Spleen (tissue), 7 donors: ENCODE measurements at regions not wholly inside any gene's neighbourhood (a gene's known extent, or its start where the extent isn't known, plus 50 kb on each side); places are given as distances from the start of the nearest gene placed in this dataset.

Source experiments
- POLR2AphosphoS5 ChIP-seq, 3 donors: sonication (generic); formaldehyde crosslinking; IDR thresholded peaks; one replicate each; pipeline ENCODE4 v1.5.1; 2017; ENCODE audit warnings: antibody characterized with exemption in 3 of 3
- TF ChIP-seq, protein P1 (sequence below), 11 experiments: fragments of 200-600 bp in 7 of 11; fragments of 450-650 bp in 4 of 11; sonication (generic) in 4 of 11; IDR thresholded peaks in 8 of 11; conservative IDR thresholded peaks in 3 of 11; 1 replicate in 7 of 11; 2 replicates in 4 of 11; pipeline versions ENCODE4 v1.4.0 to v1.8.0; 2016 to 2021; ENCODE audit warnings: antibody characterized with exemption in 11 of 11, inconsistent platforms in 4 of 11, mild to moderate bottlenecking in 1 of 11
- donor health status: DM: no; HTN: no; CAD: no; lungs with moderate emphysema.
- donor health status: DM: no; HTN: no; CAD: no.
- donor health status: DM: no; HTN: no; CAD: no.

DNA sequence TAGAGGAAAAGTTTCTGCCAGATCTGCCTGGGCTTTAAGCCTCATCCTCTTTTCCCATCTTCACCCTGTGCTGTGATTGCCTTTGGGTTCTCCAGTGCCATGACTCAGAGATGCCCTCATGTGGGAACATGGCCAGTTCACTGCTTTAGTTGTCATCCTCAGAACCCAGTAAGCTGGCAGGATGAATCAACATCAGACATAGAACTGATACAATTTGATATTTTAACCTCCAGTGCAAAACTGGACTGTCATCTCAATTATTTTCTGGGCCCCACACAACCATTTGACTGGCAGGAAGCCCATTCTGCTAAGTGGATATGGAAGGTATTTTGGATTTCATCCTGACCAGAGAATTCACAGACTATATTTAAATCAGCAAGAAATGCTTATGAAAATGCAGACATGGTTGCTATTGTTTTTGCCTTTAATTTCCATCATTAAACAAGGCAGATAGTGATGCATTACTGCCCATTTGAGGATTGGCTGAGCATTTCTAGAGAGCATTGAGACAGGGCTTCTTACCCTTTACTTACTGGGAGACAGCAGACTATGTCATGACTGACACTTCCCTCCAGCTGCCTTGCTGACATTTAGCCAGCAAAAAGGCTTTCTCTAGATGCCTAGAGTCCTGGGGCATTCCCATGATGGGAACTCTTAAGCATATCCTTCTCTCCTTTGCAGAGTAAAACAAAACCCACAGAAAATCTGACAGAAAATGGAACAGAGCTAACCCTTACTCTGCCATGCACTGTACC is 327.1 kb upstream of the MTNR1B start:
- TF ChIP-seq, protein P1, sequence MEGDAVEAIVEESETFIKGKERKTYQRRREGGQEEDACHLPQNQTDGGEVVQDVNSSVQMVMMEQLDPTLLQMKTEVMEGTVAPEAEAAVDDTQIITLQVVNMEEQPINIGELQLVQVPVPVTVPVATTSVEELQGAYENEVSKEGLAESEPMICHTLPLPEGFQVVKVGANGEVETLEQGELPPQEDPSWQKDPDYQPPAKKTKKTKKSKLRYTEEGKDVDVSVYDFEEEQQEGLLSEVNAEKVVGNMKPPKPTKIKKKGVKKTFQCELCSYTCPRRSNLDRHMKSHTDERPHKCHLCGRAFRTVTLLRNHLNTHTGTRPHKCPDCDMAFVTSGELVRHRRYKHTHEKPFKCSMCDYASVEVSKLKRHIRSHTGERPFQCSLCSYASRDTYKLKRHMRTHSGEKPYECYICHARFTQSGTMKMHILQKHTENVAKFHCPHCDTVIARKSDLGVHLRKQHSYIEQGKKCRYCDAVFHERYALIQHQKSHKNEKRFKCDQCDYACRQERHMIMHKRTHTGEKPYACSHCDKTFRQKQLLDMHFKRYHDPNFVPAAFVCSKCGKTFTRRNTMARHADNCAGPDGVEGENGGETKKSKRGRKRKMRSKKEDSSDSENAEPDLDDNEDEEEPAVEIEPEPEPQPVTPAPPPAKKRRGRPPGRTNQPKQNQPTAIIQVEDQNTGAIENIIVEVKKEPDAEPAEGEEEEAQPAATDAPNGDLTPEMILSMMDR (IDR thresholded peaks at IDR 0.05 in 8 of 11, conservative IDR thresholded peaks at IDR 0.05 in 3 of 11) = no peak
- TF ChIP-seq POLR2AphosphoS5 (IDR thresholded peaks at IDR 0.05) = no peak
